Esophagus squamous epithelium (tissue), 4 donors: ENCODE measurements at regions not wholly inside any gene's neighbourhood (a gene's known extent, or its start where the extent isn't known, plus 50 kb on each side); places are given as distances from the start of the nearest gene placed in this dataset.

Experiments
- POLR2A ChIP-seq, 4 donors: fragments of 450-650 bp; IDR thresholded peaks; one replicate each; pipeline ENCODE4 v1.6.1; 2017; ENCODE audit warnings: antibody characterized with exemption in 4 of 4, mild to moderate bottlenecking in 4 of 4, moderate library complexity in 3 of 4
- TF ChIP-seq, protein P1 (sequence below), 6 experiments: fragments of 450-650 bp in 4 of 6; fragments of 200-600 bp in 2 of 6; sonication (generic) in 2 of 6; IDR thresholded peaks; one replicate each; pipeline ENCODE4 v1.5.1; 2016 to 2019; ENCODE audit warnings: antibody characterized with exemption in 6 of 6, mild to moderate bottlenecking in 4 of 6, moderate library complexity in 4 of 6

DNA sequence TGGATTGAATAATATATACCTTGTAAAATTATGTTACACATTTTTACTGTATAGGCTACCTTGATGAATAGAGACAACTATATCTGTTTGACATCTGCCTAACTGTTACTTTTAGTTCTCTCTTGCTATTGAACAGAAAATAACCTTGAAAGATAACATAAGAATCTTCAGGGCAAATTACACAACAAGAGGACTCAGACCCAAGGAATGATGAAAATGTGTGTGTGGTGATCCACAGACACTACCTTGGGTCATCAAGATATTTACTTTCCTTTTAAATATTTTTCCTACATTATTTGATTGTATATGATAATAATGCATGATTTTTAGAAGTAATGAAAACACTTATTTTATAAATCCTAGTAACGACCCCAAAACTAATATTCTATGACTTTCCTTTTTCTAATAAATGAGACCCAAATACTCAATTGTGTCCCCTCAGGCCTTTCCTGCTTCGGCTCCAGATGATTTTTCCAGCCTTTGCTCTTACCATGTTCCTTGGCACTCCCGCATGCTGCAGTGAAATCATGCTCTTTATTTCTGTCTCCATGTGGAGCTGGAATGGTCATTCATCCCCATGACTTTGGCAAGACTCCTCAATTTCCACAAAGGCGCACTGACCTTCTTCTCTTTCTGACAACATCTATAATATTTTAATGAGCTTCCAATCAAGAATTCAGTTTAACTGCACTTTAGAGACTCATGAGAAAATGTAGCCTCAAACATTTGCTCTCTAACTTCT is 187.6 kb downstream of the EPM2A start:
- TF ChIP-seq, protein P1, sequence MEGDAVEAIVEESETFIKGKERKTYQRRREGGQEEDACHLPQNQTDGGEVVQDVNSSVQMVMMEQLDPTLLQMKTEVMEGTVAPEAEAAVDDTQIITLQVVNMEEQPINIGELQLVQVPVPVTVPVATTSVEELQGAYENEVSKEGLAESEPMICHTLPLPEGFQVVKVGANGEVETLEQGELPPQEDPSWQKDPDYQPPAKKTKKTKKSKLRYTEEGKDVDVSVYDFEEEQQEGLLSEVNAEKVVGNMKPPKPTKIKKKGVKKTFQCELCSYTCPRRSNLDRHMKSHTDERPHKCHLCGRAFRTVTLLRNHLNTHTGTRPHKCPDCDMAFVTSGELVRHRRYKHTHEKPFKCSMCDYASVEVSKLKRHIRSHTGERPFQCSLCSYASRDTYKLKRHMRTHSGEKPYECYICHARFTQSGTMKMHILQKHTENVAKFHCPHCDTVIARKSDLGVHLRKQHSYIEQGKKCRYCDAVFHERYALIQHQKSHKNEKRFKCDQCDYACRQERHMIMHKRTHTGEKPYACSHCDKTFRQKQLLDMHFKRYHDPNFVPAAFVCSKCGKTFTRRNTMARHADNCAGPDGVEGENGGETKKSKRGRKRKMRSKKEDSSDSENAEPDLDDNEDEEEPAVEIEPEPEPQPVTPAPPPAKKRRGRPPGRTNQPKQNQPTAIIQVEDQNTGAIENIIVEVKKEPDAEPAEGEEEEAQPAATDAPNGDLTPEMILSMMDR (IDR thresholded peaks at IDR 0.05), result no peak
- no peak for TF ChIP-seq POLR2A (IDR thresholded peaks at IDR 0.05)
